ENCODE measurements at regions not wholly inside any gene's neighbourhood (a gene's known extent, or its start where the extent isn't known, plus 50 kb on each side); places are given as distances from the start of the nearest gene placed in this dataset.
"Not testable (repeated sequence)": the region's sequence is repeated elsewhere in the genome, so short reads cannot be mapped to it uniquely, and the experiment has no call there.

GRCh38 chr5:77909237-77909636, 133.1 kb upstream of the TBCA start:
- DNase-seq (ENCODE audit: low spot score), result no peak

- DNase-seq (ENCODE audit: low spot score), result no peak
Measured at GRCh38 chr5:77908787-77909186, 132.6 kb upstream of the TBCA start.

GRCh38 chr5:77907786-77908185, 131.6 kb upstream of the TBCA start:
- no peak for DNase-seq (ENCODE audit: low spot score)

GRCh38 chr5:77906806-77907205, 130.7 kb upstream of the TBCA start:
- no peak for DNase-seq (ENCODE audit: low spot score)

- DNase-seq (ENCODE audit: low spot score), result no peak
Measured at GRCh38 chr5:77904362-77904761, 128.2 kb upstream of the TBCA start.

GRCh38 chr5:77900691-77901090, 124.6 kb upstream of the TBCA start:
- no peak for DNase-seq (ENCODE audit: low spot score)

GRCh38 chr5:77898385-77898784, 122.2 kb upstream of the TBCA start:
- DNase-seq (ENCODE audit: low spot score), result no peak

GRCh38 chr5:77896338-77896737, 120.2 kb upstream of the TBCA start:
- DNase-seq (ENCODE audit: low spot score), result no peak

GRCh38 chr5:77894103-77894502, 118.0 kb upstream of the TBCA start:
- DNase-seq (ENCODE audit: low spot score), result not testable (repeated sequence)

GRCh38 chr5:77893225-77893860, 117.2 kb upstream of the TBCA start:
- peak; percentile 79 for DNase-seq (ENCODE audit: low spot score)

GRCh38 chr5:77892061-77893010, 116.2 kb upstream of the TBCA start:
- no peak for DNase-seq (ENCODE audit: low spot score)

- no peak for DNase-seq (ENCODE audit: low spot score)
Measured at GRCh38 chr5:77885519-77885918, 109.4 kb upstream of the TBCA start.

GRCh38 chr5:77882670-77883257, 106.6 kb upstream of the TBCA start:
- no peak for DNase-seq (ENCODE audit: low spot score)

GRCh38 chr5:77881528-77881927, 105.4 kb upstream of the TBCA start:
- no peak for DNase-seq (ENCODE audit: low spot score)

GRCh38 chr5:77877516-77878355, 101.6 kb upstream of the TBCA start:
- no peak for DNase-seq (ENCODE audit: low spot score)

- peak; percentile 56 for DNase-seq (ENCODE audit: low spot score)
Measured at GRCh38 chr5:77876862-77877502, 100.8 kb upstream of the TBCA start.

GRCh38 chr5:77876316-77876715, 100.2 kb upstream of the TBCA start:
- no peak for DNase-seq (ENCODE audit: low spot score)

- no peak for DNase-seq (ENCODE audit: low spot score)
Measured at GRCh38 chr5:77874691-77875090, 98.6 kb upstream of the TBCA start.

GRCh38 chr5:77873239-77873638, 97.1 kb upstream of the TBCA start:
- DNase-seq (ENCODE audit: low spot score), result no peak

GRCh38 chr5:77871946-77872345, 95.8 kb upstream of the TBCA start:
- DNase-seq (ENCODE audit: low spot score), result no peak

- DNase-seq (ENCODE audit: low spot score), result no peak
Measured at GRCh38 chr5:77871016-77871415, 94.9 kb upstream of the TBCA start.

Data from hepatic stellate cell (primary cell).